Osteoblast (primary cell): ENCODE measurements at regions not wholly inside any gene's neighbourhood (a gene's known extent, or its start where the extent isn't known, plus 50 kb on each side); places are given as distances from the start of the nearest gene placed in this dataset.

Experiments
- DNase-seq: peaks from one replicate; pipeline ENCODE4 v3.0.0; 2011; ENCODE audit warnings: low spot score, mixed read lengths; ENCODE audit not compliant: insufficient read length; ENCODE audit errors: missing footprints
- H2AFZ ChIP-seq: 2 replicates; pipeline ENCODE4 v1.6.0; 2011; ENCODE audit warnings: mild to moderate bottlenecking, low read length
- H3K27ac ChIP-seq: 2 replicates; pipeline ENCODE4 v1.5.1; 2011; ENCODE audit warnings: mild to moderate bottlenecking, low read depth, low read length, moderate library complexity
- H3K27me3 ChIP-seq: 2 replicates; pipeline ENCODE4 v1.6.0; 2012; ENCODE audit warnings: mild to moderate bottlenecking, control low read depth, inconsistent platforms, low read length, moderate library complexity; ENCODE audit not compliant: insufficient read depth
- H3K36me3 ChIP-seq: 2 replicates; pipeline ENCODE4 v1.5.1; 2011; ENCODE audit warnings: mild to moderate bottlenecking, low read length, control low read depth, moderate library complexity; ENCODE audit not compliant: insufficient read depth
- H3K4me1 ChIP-seq: 2 replicates; pipeline ENCODE4 v1.5.1; 2011; ENCODE audit warnings: mild to moderate bottlenecking, low read length, control low read depth, moderate library complexity; ENCODE audit not compliant: insufficient read depth
- H3K4me2 ChIP-seq: 2 replicates; pipeline ENCODE4 v1.6.0; 2011; ENCODE audit warnings: mild to moderate bottlenecking, low read length; ENCODE audit not compliant: insufficient read depth
- H3K4me3 ChIP-seq: fragments of 200-600 bp; sonication (generic); 3 replicates; pipeline ENCODE4 v1.5.1; 2012; ENCODE audit warnings: mild to moderate bottlenecking, low read length, inconsistent platforms; ENCODE audit not compliant: insufficient read depth
- H3K79me2 ChIP-seq: 2 replicates; pipeline ENCODE4 v1.6.0; 2012; ENCODE audit warnings: mild to moderate bottlenecking, low read length, control low read depth, inconsistent platforms; ENCODE audit not compliant: insufficient read depth
- H3K9me3 ChIP-seq: 2 replicates; pipeline ENCODE4 v1.5.1; 2011; ENCODE audit warnings: low read depth, low read length, control low read depth
- H4K20me1 ChIP-seq: 2 replicates; pipeline ENCODE4 v1.6.0; 2012; ENCODE audit warnings: mild to moderate bottlenecking, low read length, control low read depth; ENCODE audit not compliant: insufficient read depth
- CTCF ChIP-seq: IDR thresholded peaks from 2 replicates; pipeline ENCODE4 v1.5.1; 2011; ENCODE audit warnings: mild to moderate bottlenecking, low read depth, low read length, moderate library complexity; ENCODE audit errors: extremely low read depth

- Histone ChIP-seq H3K4me3 (no peak overlapping the region), H4K20me1 (no peaks in the 10 kb centered on the region)
Measured at GRCh38 chr22:48478529-48479265, 1349.0 kb downstream of the BRD1 start.

GRCh38 chr22:48478124-48478523 is 1349.5 kb downstream of the BRD1 start:
- H3K4me3 ChIP-seq: no peak overlapping the region
- no peak for TF ChIP-seq CTCF
- no peak overlapping the region for H2AFZ ChIP-seq
- DNase-seq: no peak
- H3K79me2 ChIP-seq: no peaks in the 10 kb centered on the region
- H3K4me1 ChIP-seq: no peaks in the 10 kb centered on the region
- no peak overlapping the region for H3K4me2 ChIP-seq
- no peaks in the 10 kb centered on the region for H4K20me1 ChIP-seq
- no peaks in the 10 kb centered on the region for H3K36me3 ChIP-seq
- no peaks in the 10 kb centered on the region for H3K9me3 ChIP-seq
- H3K27ac ChIP-seq: no peak overlapping the region
- H3K27me3 ChIP-seq: no peaks in the 10 kb centered on the region

More at GRCh38 chr22:48478529-48479265, 1349.0 kb downstream of the BRD1 start:
- Histone ChIP-seq H3K27ac (no peak overlapping the region), H3K27me3 (no peaks in the 10 kb centered on the region), H3K79me2 (no peaks in the 10 kb centered on the region), H2AFZ (no peak overlapping the region), H3K36me3 (no peaks in the 10 kb centered on the region), H3K4me1 (no peaks in the 10 kb centered on the region), H3K9me3 (no peaks in the 10 kb centered on the region), H3K4me2 (no peak overlapping the region)
- DNase-seq: no peak
- no peak for TF ChIP-seq CTCF

DNA sequence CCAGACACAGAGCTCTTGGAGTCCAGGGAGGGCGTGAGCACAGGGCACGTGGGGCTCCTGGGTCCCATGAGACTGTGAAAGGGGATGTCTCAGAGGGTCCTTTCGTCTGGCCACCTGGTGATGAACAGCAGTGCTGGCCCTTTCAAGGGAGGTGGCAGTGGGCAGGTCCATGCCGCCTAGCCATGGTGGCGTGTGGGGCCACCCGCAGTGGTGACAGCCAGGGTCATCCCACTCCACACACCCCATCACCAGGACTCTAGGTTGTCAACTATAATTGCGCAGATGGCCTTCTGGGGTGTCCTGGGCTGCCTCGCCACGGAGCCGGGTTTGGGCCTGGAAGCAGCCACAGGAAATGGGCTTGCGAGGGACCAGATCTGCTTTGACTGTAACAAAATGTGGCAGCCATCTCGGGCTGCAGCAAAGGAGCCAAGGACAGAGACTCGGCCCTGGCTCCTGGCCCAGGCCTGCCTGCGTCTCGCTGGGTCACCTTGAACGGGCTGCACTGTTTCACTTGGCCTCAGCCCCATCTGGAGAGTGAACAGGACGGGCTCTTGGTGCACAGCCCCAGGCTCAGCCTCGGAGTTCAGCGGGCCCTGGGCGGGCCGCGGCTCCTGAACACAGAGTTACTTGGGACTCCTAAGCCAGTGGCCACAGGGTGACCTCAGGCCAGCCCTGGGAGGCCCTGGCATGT is 1350.5 kb downstream of the BRD1 start:
- Histone ChIP-seq H3K4me2 (no peak overlapping the region), H4K20me1 (no peaks in the 10 kb centered on the region), H3K27me3 (no peaks in the 10 kb centered on the region), H3K4me3 (no peak overlapping the region), H3K4me1 (no peaks in the 10 kb centered on the region), H3K9me3 (no peaks in the 10 kb centered on the region), H3K27ac (no peak overlapping the region), H3K36me3 (no peaks in the 10 kb centered on the region), H2AFZ (no peak overlapping the region), H3K79me2 (no peaks in the 10 kb centered on the region)
- TF ChIP-seq CTCF: no peak
- DNase-seq: no peak

GRCh38 chr22:48476577-48476976 is 1351.1 kb downstream of the BRD1 start:
- H3K27ac ChIP-seq: no peak overlapping the region
- H2AFZ ChIP-seq: no peak overlapping the region
- H3K27me3 ChIP-seq: no peaks in the 10 kb centered on the region
- H3K9me3 ChIP-seq: no peaks in the 10 kb centered on the region
- H3K79me2 ChIP-seq: no peaks in the 10 kb centered on the region
- DNase-seq: no peak
- no peak overlapping the region for H3K4me2 ChIP-seq
- TF ChIP-seq CTCF: no peak
- no peak overlapping the region for H3K4me3 ChIP-seq
- no peaks in the 10 kb centered on the region for H3K36me3 ChIP-seq
- H3K4me1 ChIP-seq: no peaks in the 10 kb centered on the region
- H4K20me1 ChIP-seq: no peaks in the 10 kb centered on the region
